ENCODE measurements at regions not wholly inside any gene's neighbourhood (a gene's known extent, or its start where the extent isn't known, plus 50 kb on each side); places are given as distances from the start of the nearest gene placed in this dataset.

GRCh38 chr1:112850034-112850757 is 105.8 kb downstream of the SLC16A1 start:
- TF ChIP-seq POLR2A (IDR thresholded peaks at IDR 0.05) = no peak
- TF ChIP-seq, protein P1, sequence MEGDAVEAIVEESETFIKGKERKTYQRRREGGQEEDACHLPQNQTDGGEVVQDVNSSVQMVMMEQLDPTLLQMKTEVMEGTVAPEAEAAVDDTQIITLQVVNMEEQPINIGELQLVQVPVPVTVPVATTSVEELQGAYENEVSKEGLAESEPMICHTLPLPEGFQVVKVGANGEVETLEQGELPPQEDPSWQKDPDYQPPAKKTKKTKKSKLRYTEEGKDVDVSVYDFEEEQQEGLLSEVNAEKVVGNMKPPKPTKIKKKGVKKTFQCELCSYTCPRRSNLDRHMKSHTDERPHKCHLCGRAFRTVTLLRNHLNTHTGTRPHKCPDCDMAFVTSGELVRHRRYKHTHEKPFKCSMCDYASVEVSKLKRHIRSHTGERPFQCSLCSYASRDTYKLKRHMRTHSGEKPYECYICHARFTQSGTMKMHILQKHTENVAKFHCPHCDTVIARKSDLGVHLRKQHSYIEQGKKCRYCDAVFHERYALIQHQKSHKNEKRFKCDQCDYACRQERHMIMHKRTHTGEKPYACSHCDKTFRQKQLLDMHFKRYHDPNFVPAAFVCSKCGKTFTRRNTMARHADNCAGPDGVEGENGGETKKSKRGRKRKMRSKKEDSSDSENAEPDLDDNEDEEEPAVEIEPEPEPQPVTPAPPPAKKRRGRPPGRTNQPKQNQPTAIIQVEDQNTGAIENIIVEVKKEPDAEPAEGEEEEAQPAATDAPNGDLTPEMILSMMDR (IDR thresholded peaks at IDR 0.05) = no peak

Measured in thyroid gland (tissue), 4 donors.